HEK293 (cell line): ENCODE measurements at regions not wholly inside any gene's neighbourhood (a gene's known extent, or its start where the extent isn't known, plus 50 kb on each side); places are given as distances from the start of the nearest gene placed in this dataset.

Source experiments
- ZNF114 ChIP-seq: fragments of 450-650 bp; formaldehyde crosslinking; IDR thresholded peaks from 2 replicates; pipeline ENCODE4 v1.5.0; 2017; ENCODE audit warnings: missing biosample characterization, missing genetic modification characterization
- ZNF335 ChIP-seq: fragments of 450-650 bp; formaldehyde crosslinking; conservative IDR thresholded peaks from 2 replicates; pipeline ENCODE4 v1.5.1; 2016; ENCODE audit warnings: missing biosample characterization, missing genetic modification characterization
- ZNF707 ChIP-seq: fragments of 450-650 bp; formaldehyde crosslinking; IDR thresholded peaks from 2 replicates; pipeline ENCODE4 v1.5.1; 2016; ENCODE audit warnings: missing biosample characterization, missing genetic modification characterization
- TF ChIP-seq, protein P1 (sequence below): fragments of 450-650 bp; formaldehyde crosslinking; IDR thresholded peaks from 2 replicates; pipeline ENCODE4 v1.5.1; 2016; ENCODE audit warnings: missing biosample characterization, missing genetic modification characterization

DNA sequence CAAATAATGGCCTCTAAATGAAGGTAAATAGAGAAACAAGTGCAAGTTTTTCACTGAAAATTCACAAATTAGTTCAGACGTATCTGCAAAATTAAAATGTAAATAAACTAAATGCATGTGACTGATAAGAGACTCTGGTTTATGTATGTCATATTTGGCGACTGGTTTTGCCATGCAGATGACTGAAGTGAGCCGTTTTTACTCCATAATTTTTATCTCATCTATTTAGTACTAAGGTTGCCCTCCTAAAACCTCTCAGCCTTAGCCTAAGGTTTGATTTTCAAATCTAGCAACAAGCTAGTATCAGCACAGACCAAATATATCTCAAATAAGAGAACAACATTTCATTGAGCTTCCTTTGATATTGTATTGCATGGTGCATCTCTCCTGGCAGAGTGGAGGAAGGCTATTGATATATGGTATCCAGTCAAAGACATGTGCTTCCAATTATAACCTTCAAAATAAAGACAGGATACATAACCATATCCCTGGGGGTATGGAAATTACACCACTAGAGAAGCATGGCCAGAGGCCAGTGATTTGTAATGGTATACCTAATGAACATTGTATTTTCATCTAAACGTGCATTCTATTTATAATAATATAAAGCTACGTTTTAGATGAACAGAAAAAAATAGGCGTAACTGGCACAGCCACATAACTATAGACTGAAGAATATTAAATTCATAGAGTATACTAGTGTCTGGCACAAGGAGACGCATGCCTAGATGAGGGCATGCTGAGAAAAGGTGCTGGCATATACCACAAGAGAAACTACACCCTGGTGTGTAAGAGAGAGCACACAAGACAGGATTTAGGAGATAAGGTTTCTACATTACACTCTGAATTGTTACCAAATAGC lies 392.6 kb upstream of the INTU start:
- TF ChIP-seq, protein P1, sequence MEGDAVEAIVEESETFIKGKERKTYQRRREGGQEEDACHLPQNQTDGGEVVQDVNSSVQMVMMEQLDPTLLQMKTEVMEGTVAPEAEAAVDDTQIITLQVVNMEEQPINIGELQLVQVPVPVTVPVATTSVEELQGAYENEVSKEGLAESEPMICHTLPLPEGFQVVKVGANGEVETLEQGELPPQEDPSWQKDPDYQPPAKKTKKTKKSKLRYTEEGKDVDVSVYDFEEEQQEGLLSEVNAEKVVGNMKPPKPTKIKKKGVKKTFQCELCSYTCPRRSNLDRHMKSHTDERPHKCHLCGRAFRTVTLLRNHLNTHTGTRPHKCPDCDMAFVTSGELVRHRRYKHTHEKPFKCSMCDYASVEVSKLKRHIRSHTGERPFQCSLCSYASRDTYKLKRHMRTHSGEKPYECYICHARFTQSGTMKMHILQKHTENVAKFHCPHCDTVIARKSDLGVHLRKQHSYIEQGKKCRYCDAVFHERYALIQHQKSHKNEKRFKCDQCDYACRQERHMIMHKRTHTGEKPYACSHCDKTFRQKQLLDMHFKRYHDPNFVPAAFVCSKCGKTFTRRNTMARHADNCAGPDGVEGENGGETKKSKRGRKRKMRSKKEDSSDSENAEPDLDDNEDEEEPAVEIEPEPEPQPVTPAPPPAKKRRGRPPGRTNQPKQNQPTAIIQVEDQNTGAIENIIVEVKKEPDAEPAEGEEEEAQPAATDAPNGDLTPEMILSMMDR, result no peak
- no peak for TF ChIP-seq ZNF707 (tag by site-specific recombination)
- no peak for TF ChIP-seq ZNF114
- TF ChIP-seq ZNF335 (tag by site-specific recombination), result no peak
